Ishikawa (cell line): ENCODE measurements at regions not wholly inside any gene's neighbourhood (a gene's known extent, or its start where the extent isn't known, plus 50 kb on each side); places are given as distances from the start of the nearest gene placed in this dataset.

Experiments used
- CEBPB ChIP-seq: IDR thresholded peaks from 2 replicates; pipeline ENCODE4 v1.6.1; 2012
- CREB1 ChIP-seq: IDR thresholded peaks from 2 replicates; pipeline ENCODE4 v1.6.1; 2012; ENCODE audit warnings: low read depth
- EGR1 ChIP-seq: IDR thresholded peaks from 2 replicates; pipeline ENCODE4 v1.6.1; 2012
- EP300 ChIP-seq: IDR thresholded peaks from 2 replicates; pipeline ENCODE4 v1.6.1; 2012; ENCODE audit warnings: borderline replicate concordance
- RAD21 ChIP-seq: IDR thresholded peaks from 2 replicates; pipeline ENCODE4 v1.6.1; 2012; ENCODE audit warnings: low read depth
- TAF1 ChIP-seq: IDR thresholded peaks from 2 replicates; pipeline ENCODE4 v1.6.1; 2012; ENCODE audit warnings: low read depth, mild to moderate bottlenecking
- TCF12 ChIP-seq: IDR thresholded peaks from 2 replicates; pipeline ENCODE4 v1.6.1; 2012; ENCODE audit warnings: low read depth
- TEAD4 ChIP-seq: IDR thresholded peaks from 2 replicates; pipeline ENCODE4 v1.6.1; 2012
- ZBTB7A ChIP-seq: IDR thresholded peaks from 2 replicates; pipeline ENCODE4 v1.6.1; 2012; ENCODE audit warnings: low read depth
- TF ChIP-seq, protein P1 (sequence below): IDR thresholded peaks from 2 replicates; pipeline ENCODE4 v1.6.1; 2012; ENCODE audit warnings: low read depth, mild to moderate bottlenecking
- TF ChIP-seq, protein P2 (sequence below): IDR thresholded peaks from 2 replicates; pipeline ENCODE4 v1.6.1; 2012
- TF ChIP-seq, protein P3 (sequence below): IDR thresholded peaks from 2 replicates; pipeline ENCODE4 v1.6.1; 2012

DNA sequence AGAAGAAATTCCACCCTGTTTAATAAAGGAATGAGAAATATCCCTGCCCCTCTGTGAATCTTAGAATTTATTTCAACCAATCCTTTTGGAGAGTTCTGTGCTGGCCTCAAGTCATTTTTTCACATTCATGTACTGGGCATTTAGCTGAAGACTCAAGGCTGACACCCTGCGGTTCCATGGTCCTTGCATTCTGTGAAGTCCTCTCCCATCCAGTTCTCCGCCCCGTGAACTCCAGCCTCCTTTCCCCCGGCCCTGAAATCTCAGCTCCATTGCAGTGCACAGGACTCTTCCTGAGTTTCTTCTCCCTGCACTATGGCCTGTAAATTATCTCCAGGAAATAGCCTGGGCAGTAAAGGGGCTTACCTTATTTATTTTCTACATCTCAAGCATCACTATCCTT, 183.0 kb upstream of the KCND2 start:
- TF ChIP-seq, protein P1, sequence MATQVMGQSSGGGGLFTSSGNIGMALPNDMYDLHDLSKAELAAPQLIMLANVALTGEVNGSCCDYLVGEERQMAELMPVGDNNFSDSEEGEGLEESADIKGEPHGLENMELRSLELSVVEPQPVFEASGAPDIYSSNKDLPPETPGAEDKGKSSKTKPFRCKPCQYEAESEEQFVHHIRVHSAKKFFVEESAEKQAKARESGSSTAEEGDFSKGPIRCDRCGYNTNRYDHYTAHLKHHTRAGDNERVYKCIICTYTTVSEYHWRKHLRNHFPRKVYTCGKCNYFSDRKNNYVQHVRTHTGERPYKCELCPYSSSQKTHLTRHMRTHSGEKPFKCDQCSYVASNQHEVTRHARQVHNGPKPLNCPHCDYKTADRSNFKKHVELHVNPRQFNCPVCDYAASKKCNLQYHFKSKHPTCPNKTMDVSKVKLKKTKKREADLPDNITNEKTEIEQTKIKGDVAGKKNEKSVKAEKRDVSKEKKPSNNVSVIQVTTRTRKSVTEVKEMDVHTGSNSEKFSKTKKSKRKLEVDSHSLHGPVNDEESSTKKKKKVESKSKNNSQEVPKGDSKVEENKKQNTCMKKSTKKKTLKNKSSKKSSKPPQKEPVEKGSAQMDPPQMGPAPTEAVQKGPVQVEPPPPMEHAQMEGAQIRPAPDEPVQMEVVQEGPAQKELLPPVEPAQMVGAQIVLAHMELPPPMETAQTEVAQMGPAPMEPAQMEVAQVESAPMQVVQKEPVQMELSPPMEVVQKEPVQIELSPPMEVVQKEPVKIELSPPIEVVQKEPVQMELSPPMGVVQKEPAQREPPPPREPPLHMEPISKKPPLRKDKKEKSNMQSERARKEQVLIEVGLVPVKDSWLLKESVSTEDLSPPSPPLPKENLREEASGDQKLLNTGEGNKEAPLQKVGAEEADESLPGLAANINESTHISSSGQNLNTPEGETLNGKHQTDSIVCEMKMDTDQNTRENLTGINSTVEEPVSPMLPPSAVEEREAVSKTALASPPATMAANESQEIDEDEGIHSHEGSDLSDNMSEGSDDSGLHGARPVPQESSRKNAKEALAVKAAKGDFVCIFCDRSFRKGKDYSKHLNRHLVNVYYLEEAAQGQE = no peak
- TF ChIP-seq EP300 (no peak), EGR1 (no peak), CEBPB (no peak), CREB1 (no peak), TCF12 (no peak), TAF1 (no peak), RAD21 (no peak), ZBTB7A (no peak), TEAD4 (no peak)
- TF ChIP-seq, protein P2, sequence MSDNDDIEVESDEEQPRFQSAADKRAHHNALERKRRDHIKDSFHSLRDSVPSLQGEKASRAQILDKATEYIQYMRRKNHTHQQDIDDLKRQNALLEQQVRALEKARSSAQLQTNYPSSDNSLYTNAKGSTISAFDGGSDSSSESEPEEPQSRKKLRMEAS = no peak
- TF ChIP-seq, protein P3, sequence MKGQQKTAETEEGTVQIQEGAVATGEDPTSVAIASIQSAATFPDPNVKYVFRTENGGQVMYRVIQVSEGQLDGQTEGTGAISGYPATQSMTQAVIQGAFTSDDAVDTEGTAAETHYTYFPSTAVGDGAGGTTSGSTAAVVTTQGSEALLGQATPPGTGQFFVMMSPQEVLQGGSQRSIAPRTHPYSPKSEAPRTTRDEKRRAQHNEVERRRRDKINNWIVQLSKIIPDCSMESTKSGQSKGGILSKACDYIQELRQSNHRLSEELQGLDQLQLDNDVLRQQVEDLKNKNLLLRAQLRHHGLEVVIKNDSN = no peak
